ENCODE measurements at regions not wholly inside any gene's neighbourhood (a gene's known extent, or its start where the extent isn't known, plus 50 kb on each side); places are given as distances from the start of the nearest gene placed in this dataset.

DNA sequence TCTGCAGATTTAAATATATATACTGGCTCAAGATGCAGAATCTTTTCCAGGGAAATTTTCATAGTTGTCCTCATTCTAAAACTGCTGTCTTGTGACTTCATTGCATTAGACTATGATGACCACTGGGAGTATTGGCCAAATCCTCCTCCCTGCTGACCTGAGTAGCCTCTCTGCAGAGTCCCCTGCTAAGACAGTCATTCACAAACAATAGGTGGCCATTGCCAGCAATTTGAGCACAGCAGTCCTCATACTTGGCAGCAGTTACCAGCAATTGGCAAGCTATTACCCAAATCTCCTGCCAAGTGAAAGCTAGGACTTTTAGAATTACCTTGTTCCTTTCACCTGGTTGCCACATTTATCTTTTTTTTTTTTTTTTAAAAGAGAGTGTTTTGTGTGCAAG lies 325.8 kb downstream of the FAT3 start:
- TF ChIP-seq, protein P1, sequence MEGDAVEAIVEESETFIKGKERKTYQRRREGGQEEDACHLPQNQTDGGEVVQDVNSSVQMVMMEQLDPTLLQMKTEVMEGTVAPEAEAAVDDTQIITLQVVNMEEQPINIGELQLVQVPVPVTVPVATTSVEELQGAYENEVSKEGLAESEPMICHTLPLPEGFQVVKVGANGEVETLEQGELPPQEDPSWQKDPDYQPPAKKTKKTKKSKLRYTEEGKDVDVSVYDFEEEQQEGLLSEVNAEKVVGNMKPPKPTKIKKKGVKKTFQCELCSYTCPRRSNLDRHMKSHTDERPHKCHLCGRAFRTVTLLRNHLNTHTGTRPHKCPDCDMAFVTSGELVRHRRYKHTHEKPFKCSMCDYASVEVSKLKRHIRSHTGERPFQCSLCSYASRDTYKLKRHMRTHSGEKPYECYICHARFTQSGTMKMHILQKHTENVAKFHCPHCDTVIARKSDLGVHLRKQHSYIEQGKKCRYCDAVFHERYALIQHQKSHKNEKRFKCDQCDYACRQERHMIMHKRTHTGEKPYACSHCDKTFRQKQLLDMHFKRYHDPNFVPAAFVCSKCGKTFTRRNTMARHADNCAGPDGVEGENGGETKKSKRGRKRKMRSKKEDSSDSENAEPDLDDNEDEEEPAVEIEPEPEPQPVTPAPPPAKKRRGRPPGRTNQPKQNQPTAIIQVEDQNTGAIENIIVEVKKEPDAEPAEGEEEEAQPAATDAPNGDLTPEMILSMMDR (IDR thresholded peaks at IDR 0.05): no peak
- TF ChIP-seq POLR2A (IDR thresholded peaks at IDR 0.05): no peak

All from transverse colon (tissue), 3 donors.